ENCODE measurements at regions not wholly inside any gene's neighbourhood (a gene's known extent, or its start where the extent isn't known, plus 50 kb on each side); places are given as distances from the start of the nearest gene placed in this dataset.

- TF ChIP-seq CTCF (conservative IDR thresholded peaks at IDR 0.05) (no peak), ZFX (IDR thresholded peaks at IDR 0.05) (no peak)
- no peak overlapping the region for H3K27ac ChIP-seq
These were observed 134.1 kb downstream of the ADCYAP1R1 start for GRCh38 chr7:31186202-31186601.

GRCh38 chr7:31175672-31176071 is 123.6 kb downstream of the ADCYAP1R1 start:
- TF ChIP-seq CTCF (conservative IDR thresholded peaks at IDR 0.05) (peak; percentile 54), ZFX (IDR thresholded peaks at IDR 0.05) (no peak)
- H3K27ac ChIP-seq, result no peak overlapping the region

- TF ChIP-seq CTCF (conservative IDR thresholded peaks at IDR 0.05) (no peak), ZFX (IDR thresholded peaks at IDR 0.05) (no peak)
- no peak overlapping the region for H3K27ac ChIP-seq
These were observed 119.9 kb downstream of the ADCYAP1R1 start for GRCh38 chr7:31171984-31172383.

GRCh38 chr7:31171216-31171785 is 119.2 kb downstream of the ADCYAP1R1 start:
- H3K27ac ChIP-seq, result no peak overlapping the region
- TF ChIP-seq ZFX (IDR thresholded peaks at IDR 0.05) (no peak), CTCF (conservative IDR thresholded peaks at IDR 0.05) (no peak)

Data from C4-2B (cell line).